HG03354 (cell line): ENCODE measurements at regions not wholly inside any gene's neighbourhood (a gene's known extent, or its start where the extent isn't known, plus 50 kb on each side); places are given as distances from the start of the nearest gene placed in this dataset.

ENCODE experiments used
- ATAC-seq: cut with Tn5 transposase; IDR thresholded peaks from one replicate; pipeline ENCODE4 v1.9.1; 2021; ENCODE audit warnings: mild to moderate bottlenecking; ENCODE audit not compliant: unreplicated experiment, poor library complexity, severe bottlenecking

- no peak for ATAC-seq
These were observed 320.6 kb upstream of the TBL1XR1 start for GRCh38 chr3:177517906-177518305.

- ATAC-seq: no peak
These were observed 322.3 kb upstream of the TBL1XR1 start for GRCh38 chr3:177519588-177519987.

DNA sequence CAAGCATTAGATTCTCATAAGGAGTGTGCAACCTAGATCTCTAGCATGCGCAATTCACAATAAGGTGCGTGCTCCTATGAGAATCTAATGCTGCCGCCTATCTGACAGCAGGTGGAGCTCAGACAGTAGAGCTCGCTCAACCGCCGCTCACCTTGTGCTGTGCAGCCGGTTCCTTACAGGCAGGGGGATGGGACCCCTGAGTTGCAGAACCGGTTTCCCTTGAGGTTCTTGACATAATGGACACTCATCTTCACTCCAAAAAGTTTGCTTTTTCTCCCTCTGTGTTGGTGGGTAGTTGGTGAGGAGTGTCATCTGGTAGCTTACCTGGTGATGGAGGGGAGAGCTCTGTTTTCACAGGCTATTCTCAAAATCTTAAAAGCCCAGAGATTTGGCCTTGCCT lies 324.0 kb upstream of the TBL1XR1 start:
- ATAC-seq: no peak

DNA sequence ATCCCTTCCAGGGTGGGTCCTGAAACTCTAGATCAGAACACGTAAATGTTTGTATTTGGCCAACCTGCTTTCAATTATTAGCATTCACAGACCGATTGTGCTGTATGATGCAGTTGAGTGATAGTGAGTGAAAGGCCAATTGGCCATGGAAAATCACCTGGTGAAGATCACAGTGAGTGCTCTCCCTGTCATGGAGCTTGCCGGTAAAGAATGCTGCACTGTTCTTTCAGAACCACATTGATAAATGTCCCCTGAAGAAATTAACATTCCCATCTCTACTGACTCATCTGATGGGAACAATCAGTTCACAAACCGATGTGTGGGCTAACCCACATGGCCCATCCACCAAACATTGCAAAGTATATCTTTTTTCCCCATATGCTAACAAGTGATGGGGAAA lies 324.8 kb upstream of the TBL1XR1 start:
- ATAC-seq: no peak

- no peak for ATAC-seq
These were observed 325.9 kb upstream of the TBL1XR1 start for GRCh38 chr3:177523067-177523675.

- no peak for ATAC-seq
These were observed 326.7 kb upstream of the TBL1XR1 start for GRCh38 chr3:177523872-177524438.

DNA sequence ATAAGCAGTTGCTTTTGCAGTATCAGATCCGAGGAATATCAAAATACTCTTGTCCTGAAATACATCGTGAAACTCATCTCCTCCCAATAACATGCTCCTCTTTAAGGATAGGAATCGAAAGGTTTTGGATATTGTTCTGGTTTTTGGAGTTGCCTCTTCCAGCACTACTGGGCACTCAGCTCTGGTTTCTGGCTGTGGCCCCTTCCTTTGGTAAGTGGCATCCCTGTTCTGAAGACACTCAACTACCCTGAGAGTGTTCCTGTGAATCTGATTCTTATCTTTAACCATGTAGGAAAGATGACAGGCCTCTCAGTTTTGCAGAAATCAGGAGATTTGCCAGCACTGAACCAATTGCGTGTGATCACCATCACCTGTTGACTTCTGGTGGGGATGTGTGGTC lies 327.5 kb upstream of the TBL1XR1 start:
- no peak for ATAC-seq

DNA sequence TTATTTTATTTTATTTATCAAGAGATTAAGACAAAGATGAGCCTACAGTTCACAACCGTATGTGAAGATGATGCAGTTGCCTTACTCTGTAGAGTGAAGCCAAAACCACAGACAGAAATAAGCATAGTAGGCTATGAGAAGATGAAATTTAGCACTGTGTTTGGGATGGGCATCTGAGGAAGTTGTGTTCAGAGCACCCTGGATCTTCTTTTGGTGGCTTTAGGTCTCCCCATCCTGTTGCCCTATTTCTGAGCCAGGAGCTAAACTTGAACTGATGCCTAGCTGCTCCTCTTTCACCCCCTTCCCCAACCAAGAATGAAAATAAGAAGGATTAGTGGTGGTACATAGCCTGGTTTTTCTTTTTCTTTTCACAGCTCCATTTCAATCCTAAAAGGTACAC lies 328.1 kb upstream of the TBL1XR1 start:
- ATAC-seq: no peak

GRCh38 chr3:177525987-177526712 lies 328.9 kb upstream of the TBL1XR1 start:
- no peak for ATAC-seq

DNA sequence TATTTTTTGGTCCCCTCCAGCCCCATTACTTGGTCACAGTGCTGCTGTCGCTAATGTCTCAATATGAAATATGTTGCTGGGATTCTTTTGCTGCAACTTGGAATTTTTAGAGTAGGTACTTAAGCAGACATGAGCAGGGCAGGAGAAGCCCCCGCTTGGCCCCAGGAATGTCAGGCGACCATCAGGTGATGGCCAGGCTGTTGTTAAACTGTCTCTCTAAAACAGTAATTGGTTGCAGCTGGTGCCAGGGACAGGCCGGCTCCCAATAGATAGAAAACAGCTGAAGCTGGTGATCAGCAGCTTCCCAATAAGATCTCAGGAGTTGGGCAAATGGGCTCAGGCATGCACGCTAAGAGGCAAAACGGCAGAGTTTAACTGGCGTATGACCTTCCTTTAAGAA lies 329.9 kb upstream of the TBL1XR1 start:
- no peak for ATAC-seq

DNA sequence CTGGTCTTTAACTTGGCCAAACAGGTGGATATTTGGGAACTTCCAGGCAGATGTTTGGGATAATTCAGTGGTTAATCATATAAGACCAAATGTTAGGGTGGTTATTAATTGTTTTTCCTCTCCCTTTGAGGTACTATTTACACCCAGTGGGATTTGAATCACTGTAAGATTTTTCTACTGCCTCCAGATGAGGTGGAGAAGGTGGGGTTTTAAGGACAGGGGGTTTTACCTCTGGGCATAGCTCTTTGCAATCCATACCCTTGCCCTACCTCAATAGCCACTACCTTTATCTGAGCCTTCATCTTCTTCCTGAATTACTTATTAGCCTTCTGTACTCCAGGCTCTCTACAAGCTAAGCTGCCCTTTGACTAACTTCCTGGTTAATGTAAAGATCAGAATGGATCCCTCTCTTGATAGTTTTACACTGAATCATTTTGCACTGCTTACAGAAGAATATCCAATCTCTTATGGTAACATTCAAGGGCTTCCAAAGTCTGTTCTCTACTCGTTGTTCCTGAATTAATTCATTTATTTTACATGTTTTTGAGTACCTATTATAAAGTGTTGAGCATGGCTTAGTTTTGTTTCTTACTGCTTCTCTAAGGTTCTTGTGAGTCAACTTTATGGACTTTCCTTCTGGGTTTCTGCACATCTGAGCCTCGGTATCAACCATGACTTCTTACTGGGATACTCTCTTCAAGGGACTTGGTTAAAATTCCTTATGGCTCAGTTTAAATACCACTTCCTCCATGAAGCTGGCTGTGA lies 331.2 kb upstream of the TBL1XR1 start:
- no peak for ATAC-seq

GRCh38 chr3:177529071-177529550 lies 331.8 kb upstream of the TBL1XR1 start:
- ATAC-seq: no peak

GRCh38 chr3:177529716-177530335 lies 332.5 kb upstream of the TBL1XR1 start:
- ATAC-seq: no peak

DNA sequence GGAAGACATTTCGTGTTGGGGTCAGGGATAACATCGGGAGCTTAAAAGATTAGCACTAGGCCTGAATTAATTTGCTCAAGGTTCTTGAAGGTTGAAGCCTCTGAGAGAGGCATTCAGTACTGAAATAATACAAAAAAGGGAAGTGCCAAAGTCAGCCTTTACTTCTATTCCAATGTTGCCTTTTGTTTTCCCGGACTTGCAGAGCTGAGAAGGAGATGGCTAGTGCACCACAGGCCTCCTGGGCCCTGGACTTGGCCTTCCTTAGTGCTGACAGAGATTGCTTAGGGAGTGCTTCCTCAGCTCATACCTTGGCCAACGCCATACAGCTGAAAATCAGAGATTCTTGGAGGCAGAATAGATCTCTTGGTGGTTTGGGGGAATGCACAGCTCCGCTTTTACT lies 333.6 kb upstream of the TBL1XR1 start:
- no peak for ATAC-seq

- no peak for ATAC-seq
These were observed 339.6 kb upstream of the TBL1XR1 start for GRCh38 chr3:177536873-177537272.

DNA sequence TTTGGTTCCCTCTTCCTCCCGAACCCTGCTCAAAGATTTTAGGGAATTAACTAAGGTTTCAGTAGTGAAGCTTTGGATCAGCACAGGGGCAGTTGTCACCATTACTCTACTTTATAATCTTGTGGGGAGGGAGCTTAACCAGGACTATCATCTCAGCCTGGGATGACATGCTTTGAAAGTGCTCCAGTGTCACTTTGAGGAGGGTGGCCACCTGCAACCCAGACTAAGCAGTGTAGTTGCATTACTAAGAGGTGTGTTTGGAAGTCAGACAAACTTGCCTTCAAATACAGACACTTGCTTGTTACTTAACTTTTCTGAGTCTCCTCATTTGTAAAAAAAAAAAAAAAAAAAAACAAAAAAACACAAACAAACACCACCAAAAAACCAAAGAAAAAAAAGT lies 340.3 kb upstream of the TBL1XR1 start:
- no peak for ATAC-seq

GRCh38 chr3:177538048-177538749 lies 340.9 kb upstream of the TBL1XR1 start:
- no peak for ATAC-seq

GRCh38 chr3:177538750-177539730 lies 341.8 kb upstream of the TBL1XR1 start:
- ATAC-seq: peak; percentile 92
